OCI-LY1 (cell line): ENCODE measurements at regions not wholly inside any gene's neighbourhood (a gene's known extent, or its start where the extent isn't known, plus 50 kb on each side); places are given as distances from the start of the nearest gene placed in this dataset.

Source experiments
- H2AFZ ChIP-seq: fragments of 200-600 bp; sonication (generic), shearing (Covaris generic); 2 replicates; pipeline ENCODE4 v1.6.0; 2014; ENCODE audit warnings: antibody characterized with exemption, mild to moderate bottlenecking, low read length
- H3F3A ChIP-seq: fragments of 200-600 bp; sonication (generic), shearing (Covaris generic); 2 replicates; pipeline ENCODE4 v1.6.0; 2014; ENCODE audit warnings: mild to moderate bottlenecking, antibody characterized with exemption, low read length, moderate library complexity; ENCODE audit not compliant: insufficient read depth
- H3K27ac ChIP-seq: fragments of 200-600 bp; sonication (generic); 2 replicates; pipeline ENCODE4 v1.5.1; 2014; ENCODE audit warnings: low read length, mixed run types, mild to moderate bottlenecking, low read depth; ENCODE audit not compliant: poor library complexity, severe bottlenecking
- H3K27me3 ChIP-seq: fragments of 200-600 bp; sonication (generic); 2 replicates; pipeline ENCODE4 v1.6.0; 2014; ENCODE audit warnings: antibody characterized with exemption, mild to moderate bottlenecking, low read length, moderate library complexity; ENCODE audit not compliant: insufficient read depth
- H3K36me3 ChIP-seq: fragments of 200-600 bp; sonication (generic); 2 replicates; pipeline ENCODE4 v1.6.1; 2014; ENCODE audit warnings: mild to moderate bottlenecking, antibody characterized with exemption, low read length, moderate library complexity, mixed read lengths; ENCODE audit not compliant: insufficient read depth
- H3K4me1 ChIP-seq: fragments of 200-600 bp; sonication (generic); 2 replicates; pipeline ENCODE4 v1.5.1; 2014; ENCODE audit warnings: mild to moderate bottlenecking, low read length, moderate library complexity; ENCODE audit not compliant: insufficient read depth, severe bottlenecking
- H3K4me2 ChIP-seq: fragments of 200-600 bp; sonication (generic), shearing (Covaris generic); 2 replicates; pipeline ENCODE4 v1.6.1; 2014; ENCODE audit warnings: low read length
- H3K4me3 ChIP-seq: fragments of 200-600 bp; sonication (generic); 2 replicates; pipeline ENCODE4 v1.5.1; 2014; ENCODE audit warnings: low read length, low read depth, mild to moderate bottlenecking, mixed read lengths; ENCODE audit not compliant: poor library complexity, severe bottlenecking
- H3K79me2 ChIP-seq: fragments of 200-600 bp; shearing (Covaris generic); 2 replicates; pipeline ENCODE4 v1.6.1; 2016; ENCODE audit warnings: mixed run types, low read length, mixed read lengths; ENCODE audit not compliant: insufficient read depth
- H3K9ac ChIP-seq: fragments of 200-600 bp; sonication (generic), shearing (Covaris generic); 2 replicates; pipeline ENCODE4 v1.6.1; 2014; ENCODE audit warnings: mild to moderate bottlenecking, low read length, mixed read lengths
- H3K9me2 ChIP-seq: fragments of 200-600 bp; sonication (generic), shearing (Covaris generic); 2 replicates; pipeline ENCODE4 v1.6.1; 2014; ENCODE audit warnings: low read depth, mild to moderate bottlenecking, low read length, mixed read lengths
- H3K9me3 ChIP-seq: fragments of 200-600 bp; shearing (Covaris generic); 2 replicates; pipeline ENCODE4 v1.6.1; 2014; ENCODE audit warnings: low read length, mixed read lengths
- H4K20me1 ChIP-seq: fragments of 200-600 bp; sonication (generic), shearing (Covaris generic); 2 replicates; pipeline ENCODE4 v1.6.0; 2016; ENCODE audit warnings: mild to moderate bottlenecking, low read length; ENCODE audit not compliant: insufficient read depth
- EZH2 ChIP-seq: fragments of 200-600 bp; sonication (generic), shearing (Covaris generic); IDR thresholded peaks from 2 replicates; pipeline ENCODE4 v1.8.0; 2017; ENCODE audit warnings: borderline replicate concordance, mixed run types, mild to moderate bottlenecking, antibody characterized with exemption, low read length, moderate library complexity, mixed read lengths
- TF ChIP-seq, protein P1 (sequence below): fragments of 200-600 bp; sonication (generic), shearing (Covaris generic); IDR thresholded peaks from 2 replicates; pipeline ENCODE4 v1.5.1; 2017; ENCODE audit warnings: mild to moderate bottlenecking, antibody characterized with exemption, low read length, moderate library complexity, mixed read lengths

- Histone ChIP-seq H3F3A (no peaks in the 10 kb centered on the region), H3K4me1 (no peaks in the 10 kb centered on the region), H4K20me1 (no peaks in the 10 kb centered on the region), H2AFZ (no peak overlapping the region), H3K79me2 (no peaks in the 10 kb centered on the region), H3K9me3 (no peaks in the 10 kb centered on the region), H3K9ac (no peak overlapping the region), H3K27ac (no peak overlapping the region), H3K36me3 (no peaks in the 10 kb centered on the region), H3K4me2 (no peak overlapping the region), H3K4me3 (no peak overlapping the region), H3K27me3 (no peaks in the 10 kb centered on the region), H3K9me2 (no peaks in the 10 kb centered on the region)
- TF ChIP-seq, protein P1, sequence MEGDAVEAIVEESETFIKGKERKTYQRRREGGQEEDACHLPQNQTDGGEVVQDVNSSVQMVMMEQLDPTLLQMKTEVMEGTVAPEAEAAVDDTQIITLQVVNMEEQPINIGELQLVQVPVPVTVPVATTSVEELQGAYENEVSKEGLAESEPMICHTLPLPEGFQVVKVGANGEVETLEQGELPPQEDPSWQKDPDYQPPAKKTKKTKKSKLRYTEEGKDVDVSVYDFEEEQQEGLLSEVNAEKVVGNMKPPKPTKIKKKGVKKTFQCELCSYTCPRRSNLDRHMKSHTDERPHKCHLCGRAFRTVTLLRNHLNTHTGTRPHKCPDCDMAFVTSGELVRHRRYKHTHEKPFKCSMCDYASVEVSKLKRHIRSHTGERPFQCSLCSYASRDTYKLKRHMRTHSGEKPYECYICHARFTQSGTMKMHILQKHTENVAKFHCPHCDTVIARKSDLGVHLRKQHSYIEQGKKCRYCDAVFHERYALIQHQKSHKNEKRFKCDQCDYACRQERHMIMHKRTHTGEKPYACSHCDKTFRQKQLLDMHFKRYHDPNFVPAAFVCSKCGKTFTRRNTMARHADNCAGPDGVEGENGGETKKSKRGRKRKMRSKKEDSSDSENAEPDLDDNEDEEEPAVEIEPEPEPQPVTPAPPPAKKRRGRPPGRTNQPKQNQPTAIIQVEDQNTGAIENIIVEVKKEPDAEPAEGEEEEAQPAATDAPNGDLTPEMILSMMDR, result no peak
- TF ChIP-seq EZH2, result no peak
These were observed 179.3 kb downstream of the TBXT start for GRCh38 chr6:165988302-165988756.

DNA sequence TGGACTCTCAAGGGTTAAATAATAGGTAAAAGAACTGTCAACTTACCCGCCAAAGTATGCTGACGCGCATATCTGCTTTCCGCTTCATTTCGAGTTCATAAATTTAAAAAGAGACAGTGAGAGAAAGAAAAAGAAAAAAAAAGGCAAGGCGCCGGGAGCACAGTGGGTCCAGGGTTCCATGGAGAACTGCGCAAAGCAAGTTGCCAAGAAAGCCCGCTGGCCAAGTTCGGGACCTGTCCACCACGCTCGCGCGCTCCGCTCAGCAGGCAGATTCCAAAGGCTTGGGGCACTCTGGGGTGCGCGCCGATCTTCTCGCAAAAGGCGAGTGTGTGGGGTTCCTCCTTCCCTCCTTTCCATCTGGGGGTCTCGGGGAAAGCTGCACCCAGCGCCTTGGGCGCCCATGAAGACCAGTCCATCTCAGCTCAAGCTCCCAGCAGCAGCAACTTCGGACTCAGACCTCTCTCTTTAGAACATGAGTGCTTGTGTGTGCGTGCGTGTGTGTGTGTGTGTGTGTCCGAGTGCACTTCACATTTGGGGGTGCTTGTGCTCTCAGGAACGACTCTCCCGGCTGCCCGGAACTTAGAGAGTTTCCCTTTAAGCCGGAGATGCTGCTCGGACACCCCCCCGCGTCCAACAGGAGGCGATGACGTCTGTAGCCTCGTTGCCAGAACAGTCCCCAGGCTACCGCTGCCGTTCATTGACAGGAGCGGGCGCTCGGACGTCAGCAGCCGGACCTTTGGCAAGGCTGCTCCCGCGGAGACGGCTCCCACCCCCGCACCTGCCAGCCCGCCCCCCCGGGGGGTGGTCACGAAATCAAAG is 180.0 kb downstream of the TBXT start:
- no peak overlapping the region for H3K9ac ChIP-seq
- H3K4me1 ChIP-seq, result no peaks in the 10 kb centered on the region
- H3K9me3 ChIP-seq, result no peaks in the 10 kb centered on the region
- H2AFZ ChIP-seq, result no peak overlapping the region
- H3K79me2 ChIP-seq, result no peaks in the 10 kb centered on the region
- no peaks in the 10 kb centered on the region for H3K9me2 ChIP-seq
- no peaks in the 10 kb centered on the region for H3F3A ChIP-seq
- H3K4me3 ChIP-seq, result no peak overlapping the region
- no peaks in the 10 kb centered on the region for H3K27me3 ChIP-seq
- H3K4me2 ChIP-seq, result no peak overlapping the region
- TF ChIP-seq, protein P1, result no peak
- no peak for TF ChIP-seq EZH2
- no peak overlapping the region for H3K27ac ChIP-seq
- H4K20me1 ChIP-seq, result no peaks in the 10 kb centered on the region
- H3K36me3 ChIP-seq, result no peaks in the 10 kb centered on the region

GRCh38 chr6:165986914-165987482 is 180.7 kb downstream of the TBXT start:
- Histone ChIP-seq H3K9me2 (no peaks in the 10 kb centered on the region), H4K20me1 (no peaks in the 10 kb centered on the region), H3K4me3 (no peak overlapping the region), H3K4me2 (no peak overlapping the region), H2AFZ (no peak overlapping the region), H3K9me3 (no peaks in the 10 kb centered on the region), H3K36me3 (no peaks in the 10 kb centered on the region), H3K9ac (no peak overlapping the region), H3K4me1 (no peaks in the 10 kb centered on the region), H3K27ac (no peak overlapping the region), H3K79me2 (no peaks in the 10 kb centered on the region), H3F3A (no peaks in the 10 kb centered on the region), H3K27me3 (peaks cover 4% of the 10 kb centered on the region; the same call in 1 of the 2 replicates)
- TF ChIP-seq EZH2, result no peak
- TF ChIP-seq, protein P1, result no peak
